NOMO-1 treated with dmso at 0.1 percent for 144 hours (cell line): ENCODE measurements at regions not wholly inside any gene's neighbourhood (a gene's known extent, or its start where the extent isn't known, plus 50 kb on each side); places are given as distances from the start of the nearest gene placed in this dataset.
"Not testable (repeated sequence)": the region's sequence is repeated elsewhere in the genome, so short reads cannot be mapped to it uniquely, and the experiment has no call there.

Source experiments
- DNase-seq: peaks from one replicate; lab custom pipeline; 2025; ENCODE audit not compliant: unreplicated experiment; lab: John Stamatoyannopoulos, UW

DNA sequence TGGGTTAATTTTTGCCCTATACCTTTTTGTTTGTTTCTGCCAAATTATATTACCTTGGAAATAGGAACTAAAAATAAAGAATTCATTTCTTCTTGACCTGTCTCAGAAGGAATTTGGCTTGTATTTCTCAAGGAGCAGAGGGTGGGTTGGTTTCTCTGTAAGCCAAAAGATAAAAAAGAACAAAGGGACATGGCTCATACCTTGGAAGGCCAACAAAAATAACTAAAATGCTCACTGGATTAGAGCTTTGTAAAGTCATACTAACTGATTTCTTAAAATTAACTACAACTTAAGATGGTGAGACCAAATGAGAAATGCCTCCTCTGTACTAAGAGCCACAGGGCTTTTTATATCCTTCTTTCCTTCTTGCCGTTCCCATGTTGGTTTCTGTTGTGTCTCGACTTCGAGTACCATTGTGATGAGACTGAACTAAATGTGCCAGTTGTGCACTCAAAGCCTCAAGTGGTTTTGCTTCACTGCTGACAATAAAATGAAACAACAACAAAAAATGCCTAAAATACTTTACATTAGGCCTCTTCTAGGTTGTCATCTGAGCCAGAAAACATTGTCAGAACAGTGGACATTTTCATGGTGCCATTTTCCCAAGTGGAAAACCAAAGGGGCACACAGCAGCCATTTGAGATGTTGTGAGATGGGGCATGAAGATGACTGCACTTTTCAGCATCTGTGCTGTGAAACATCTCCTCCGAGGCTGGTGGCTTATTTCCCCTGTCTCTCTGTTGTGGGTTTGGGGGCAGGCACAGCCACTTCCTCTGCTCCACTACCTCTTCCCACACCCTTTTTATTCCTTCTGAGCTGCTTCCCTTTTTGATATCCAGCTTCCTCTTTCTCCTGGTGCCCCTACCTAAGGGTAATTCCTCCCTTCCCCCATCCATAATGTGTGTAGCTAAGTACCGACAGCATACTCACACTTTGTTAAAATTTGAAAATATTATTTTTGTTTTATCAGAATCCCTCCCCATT lies 51.8 kb upstream of the AGR3 start:
- peak; percentile 93 for DNase-seq

DNA sequence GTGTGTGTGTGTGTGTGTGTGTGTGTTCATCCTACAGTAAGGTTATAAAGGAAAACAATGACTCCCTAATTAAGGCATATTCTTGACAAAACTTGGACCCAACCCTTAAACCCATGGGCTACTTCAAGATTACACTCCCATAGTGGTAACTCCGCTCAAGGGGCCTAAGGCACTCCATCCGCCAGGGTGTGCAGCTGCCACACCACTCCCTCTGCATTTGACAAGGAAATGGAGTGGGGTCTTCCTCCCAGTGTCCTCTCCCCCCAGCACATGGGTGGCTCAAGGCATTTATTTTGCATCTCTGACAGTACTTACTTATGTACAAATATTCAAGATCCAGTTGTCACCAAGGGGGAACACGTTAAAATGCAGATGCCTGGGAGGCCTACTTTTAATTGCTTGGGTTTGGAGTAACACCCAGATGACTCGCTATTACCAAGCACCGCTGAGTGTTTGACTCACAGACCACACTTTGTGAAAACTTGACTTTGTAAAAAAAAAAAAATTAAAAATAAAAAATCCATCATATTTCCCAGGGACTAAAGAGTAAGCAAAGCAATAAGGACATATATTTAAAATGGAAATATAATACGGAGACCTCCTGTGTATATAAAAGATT lies 53.0 kb upstream of the AGR3 start:
- DNase-seq, result no peak

DNA sequence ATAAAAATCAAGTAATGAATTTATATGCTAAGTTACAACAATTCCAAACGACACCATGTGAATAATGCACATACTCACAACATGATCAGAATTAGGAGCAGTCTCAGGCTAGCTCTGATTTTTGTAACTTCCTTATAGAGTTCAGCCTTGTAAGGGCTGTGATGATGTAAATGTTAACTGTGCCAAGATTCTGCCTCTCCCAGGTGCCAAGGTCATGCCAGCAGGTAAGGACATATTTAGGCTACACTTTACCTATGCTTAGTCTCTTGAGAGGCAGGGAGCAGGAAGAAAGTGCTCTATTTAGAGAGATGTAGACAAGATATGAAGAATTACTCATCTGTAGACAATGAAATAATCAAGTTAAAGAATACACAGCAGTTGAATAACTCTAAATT lies 53.6 kb upstream of the AGR3 start:
- no peak for DNase-seq

DNA sequence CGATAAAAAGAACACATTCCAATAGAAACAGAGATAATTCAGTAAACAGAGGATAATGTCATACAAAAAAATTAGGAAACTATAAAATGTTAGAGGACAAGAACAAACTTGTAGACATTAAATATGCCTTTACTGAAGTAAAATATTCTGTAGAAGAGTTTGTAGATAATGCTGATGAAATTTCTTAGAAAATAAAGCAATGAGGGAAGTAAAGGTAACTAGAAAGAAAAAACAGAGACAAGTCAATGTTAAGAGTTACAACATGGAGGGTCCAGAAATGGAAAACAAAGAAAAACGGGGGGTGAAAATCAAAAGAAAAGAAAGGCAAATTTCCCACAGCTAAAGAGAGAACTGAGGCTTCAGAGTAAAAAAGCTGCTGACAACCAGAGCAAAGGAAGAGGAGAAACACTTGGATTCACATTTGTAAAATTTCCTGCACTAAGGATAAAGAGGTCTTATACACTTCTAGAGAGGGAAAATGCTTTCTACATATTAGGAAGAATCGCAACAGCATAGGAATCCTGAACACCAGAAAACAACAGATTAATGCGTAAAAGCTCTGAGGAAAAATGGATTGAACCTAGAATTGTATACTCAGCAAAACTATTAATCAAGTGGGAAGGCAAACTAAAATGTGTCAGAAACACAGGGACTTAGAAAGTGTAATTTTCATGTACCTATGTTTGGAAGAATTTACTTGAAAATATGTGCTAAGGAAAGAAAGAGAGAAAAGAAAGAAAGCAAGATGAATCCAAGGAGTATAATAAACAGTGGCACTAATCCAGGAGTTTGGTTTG lies 55.0 kb upstream of the AGR3 start:
- no peak for DNase-seq

DNA sequence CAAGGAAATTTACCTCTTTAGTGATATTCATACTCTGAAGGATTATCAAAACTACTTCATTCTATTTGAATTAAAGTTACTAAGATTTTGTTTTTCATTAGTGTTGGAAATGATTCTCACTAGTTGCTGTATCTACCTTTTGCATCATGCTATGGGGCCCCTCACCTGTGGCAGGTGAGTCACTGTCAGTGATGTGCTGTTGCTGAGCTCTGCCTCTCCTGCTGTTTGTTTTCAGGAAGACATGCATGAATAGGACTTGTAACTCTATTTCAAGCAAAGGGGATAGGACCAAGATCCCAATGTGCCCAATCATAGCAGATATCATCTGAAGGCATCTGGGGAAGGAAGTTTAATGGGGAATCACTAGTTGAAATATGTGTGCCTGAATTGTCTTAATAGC lies 57.4 kb upstream of the AGR3 start:
- DNase-seq, result no peak

DNA sequence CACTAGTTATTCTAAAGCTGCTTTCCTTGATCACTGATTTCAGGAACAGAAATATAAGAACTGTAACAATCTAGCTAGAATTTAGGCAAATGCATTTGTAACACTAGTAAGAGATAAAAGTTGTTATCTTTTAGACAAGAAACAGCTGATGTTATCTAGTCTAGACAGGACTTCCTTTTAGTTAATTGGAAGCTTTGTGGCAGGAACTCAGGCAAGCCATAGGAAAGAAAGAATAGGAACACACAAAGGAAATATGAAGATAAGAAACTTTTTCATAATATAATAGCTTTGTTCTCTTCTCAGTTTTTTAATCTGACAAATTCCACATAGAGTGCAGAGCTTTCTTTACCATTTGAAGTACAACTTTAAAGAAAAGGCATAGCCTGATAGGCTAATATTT lies 59.0 kb upstream of the AGR3 start:
- no peak for DNase-seq

DNA sequence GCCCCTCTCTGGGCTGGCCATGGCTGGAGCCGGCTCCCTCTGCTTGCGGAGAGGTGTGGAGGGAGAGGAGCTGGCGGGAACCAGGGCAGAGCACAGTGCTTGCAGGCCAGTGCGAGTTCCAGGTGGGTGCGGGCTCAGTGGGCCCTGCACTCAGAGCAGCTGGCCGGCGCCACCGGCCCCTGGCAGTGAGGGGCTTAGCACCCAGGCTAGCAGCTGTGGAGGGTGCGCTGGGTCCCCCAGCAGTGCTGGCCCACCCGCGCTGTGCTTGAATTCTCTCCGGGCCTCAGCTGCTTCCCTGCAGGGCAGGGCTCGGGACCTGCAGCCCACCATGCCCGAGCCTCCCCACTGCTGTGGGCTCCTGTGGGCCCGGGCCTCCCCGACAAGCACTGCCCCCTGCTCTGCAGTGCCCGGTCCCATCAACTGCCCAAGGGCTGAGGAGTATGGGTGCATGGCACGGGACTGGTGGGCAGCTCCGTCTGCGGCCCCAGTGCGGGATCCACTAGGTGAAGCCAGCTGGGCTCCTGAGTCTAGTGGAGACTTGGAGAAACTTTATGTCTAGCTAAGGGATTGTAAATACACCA lies 61.2 kb upstream of the AGR3 start:
- DNase-seq, result no peak

DNA sequence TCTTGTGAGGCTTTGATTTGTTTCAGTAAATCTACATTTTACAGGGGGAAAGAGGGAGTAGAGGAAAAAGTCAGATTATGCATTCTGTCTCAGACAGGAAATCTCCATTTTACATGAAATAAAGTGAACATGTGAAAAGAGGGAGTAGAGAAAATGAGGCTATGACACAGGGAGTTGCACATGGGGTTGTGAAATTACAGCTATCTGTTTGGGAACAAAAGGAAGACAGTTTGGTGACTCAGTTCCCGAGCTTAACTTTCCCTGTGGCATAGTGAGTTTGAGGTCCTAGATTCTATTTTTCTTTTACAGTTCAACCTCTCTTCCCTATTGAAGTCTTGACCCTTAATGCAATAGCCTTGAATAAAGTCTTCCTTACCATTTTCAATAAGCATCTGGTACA lies 63.2 kb upstream of the AGR3 start:
- no peak for DNase-seq

DNA sequence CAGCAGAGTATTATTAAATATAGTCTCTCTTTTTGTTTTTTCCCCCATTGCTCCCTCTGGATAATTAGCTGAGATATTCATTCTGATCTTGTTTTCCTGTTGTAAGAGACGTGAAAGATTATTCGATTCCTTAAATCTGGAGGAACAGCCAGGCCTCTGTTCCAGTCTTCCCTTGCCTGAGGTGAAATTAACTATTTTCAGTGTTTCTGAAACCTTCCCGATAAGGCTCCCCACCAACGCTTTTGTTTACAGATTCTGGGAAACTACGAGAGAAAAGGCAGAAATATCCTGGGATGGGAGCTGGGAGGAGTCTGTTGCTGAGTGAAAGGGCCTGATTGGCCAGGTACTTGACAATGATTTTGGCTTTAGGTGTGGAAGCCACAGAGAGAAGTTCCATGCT lies 63.6 kb upstream of the AGR3 start:
- DNase-seq, result no peak

DNA sequence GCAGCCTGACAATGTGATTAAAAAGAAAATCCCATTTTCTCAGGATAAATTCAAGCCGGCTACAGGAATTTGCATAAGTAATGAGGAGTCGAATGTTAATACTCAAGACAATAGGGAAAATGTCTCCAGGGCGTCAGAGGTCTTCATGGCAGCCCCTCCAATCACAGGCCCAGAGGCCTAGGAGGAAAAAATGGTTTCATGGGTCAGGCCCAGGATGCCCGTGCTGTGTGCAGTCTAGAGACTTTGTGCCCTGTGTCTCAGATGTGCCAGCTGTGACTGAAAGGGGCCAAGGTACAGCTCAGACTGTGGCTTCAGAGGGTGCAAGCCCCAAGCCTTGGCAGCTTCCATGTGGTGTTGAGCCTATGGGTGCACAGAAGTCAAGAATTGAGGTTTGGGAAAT lies 66.3 kb upstream of the AGR3 start:
- DNase-seq, result not testable (repeated sequence)

DNA sequence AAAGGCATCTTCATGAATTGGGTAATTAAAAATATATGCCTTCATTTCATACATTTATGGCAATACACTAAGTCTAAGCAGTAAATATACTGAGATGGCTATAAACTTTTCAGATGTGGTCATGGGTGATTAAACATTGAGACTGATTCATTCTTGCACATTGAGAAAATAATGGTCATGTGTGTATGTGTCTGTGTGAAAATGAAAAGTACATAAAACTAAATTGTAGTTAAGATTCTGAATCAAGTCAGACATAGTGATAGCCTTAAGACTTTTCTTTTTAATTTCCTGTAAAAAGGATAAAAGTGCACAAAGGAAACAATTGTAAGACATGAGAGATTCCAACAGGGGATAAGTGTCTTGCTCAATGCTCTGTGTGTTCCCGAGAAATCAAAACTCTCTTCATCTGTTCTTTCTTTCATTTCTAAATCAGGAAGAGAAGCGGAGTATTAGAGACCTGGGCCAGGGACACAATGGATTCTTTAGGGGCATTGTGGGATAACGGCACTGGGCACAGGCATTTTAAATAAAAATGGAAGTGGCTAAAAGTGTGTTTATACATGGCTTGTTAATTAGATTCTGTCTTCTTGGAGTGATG lies 69.8 kb upstream of the AGR3 start:
- DNase-seq, result no peak

DNA sequence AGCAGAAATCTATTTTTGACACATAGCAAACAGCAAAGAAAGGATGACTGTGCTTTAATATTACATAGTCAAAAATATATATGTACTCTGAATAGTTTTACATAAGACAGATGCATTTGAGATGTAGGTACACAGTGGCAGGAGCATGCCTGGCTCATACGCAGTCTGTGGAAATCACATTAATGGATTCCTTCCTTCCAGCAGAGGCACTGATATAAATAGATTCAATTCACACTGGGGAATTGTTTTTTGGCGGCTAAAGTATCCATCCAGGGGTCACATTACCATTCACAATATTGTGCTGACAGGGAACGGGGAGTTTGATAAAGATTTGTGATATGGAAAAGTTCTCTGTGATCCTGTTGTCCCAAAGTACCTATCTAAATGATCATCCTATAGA lies 72.5 kb upstream of the AGR3 start:
- DNase-seq, result no peak

DNA sequence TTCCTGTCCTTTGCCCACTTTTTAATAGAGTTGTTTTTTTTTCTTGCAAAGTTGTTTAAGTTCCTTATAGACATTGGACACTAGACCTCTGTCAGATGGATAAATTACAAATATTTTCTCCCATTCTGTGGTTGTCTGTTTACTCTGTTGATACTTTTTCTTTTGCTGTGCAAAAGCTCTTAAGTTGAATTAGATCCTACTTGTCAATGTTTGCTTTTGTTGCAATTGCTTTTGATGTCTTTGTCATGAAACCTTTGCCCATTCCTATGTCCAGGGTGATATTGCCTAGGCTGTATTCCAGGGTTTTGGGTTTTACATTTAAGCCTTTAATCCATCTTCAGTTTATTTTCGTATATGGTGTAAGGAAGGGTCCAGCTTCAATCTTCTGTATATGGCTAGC lies 76.9 kb upstream of the AGR3 start:
- DNase-seq, result no peak

DNA sequence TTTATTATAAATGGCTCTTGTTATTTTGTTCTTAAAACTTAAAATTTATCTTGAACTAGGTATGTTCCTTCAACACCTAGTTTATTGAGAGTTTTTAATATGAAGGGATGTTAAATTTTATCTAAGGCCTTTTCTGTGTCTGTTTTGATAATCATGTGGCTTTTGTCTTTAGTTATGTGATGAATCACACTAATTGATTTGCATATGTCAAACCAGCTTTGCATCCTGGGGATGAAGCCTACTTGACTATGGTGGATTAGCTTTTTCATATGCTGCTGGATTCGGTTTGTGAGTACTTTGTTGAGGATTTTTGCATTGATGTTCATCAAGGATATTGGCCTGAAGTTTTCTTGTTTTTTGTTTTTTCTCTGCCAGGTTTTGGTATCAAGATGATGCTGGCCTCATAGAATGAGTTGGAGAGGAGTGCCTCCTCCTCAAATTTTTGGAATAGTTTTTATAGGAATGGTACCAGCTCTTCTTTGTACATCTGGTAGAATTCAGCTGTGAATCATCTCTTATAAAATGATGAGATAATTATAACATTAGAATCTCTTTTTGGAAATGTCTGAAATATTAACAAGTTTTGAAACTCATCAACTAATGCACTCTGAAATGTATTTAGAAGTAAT lies 78.7 kb upstream of the AGR3 start:
- DNase-seq, result no peak

DNA sequence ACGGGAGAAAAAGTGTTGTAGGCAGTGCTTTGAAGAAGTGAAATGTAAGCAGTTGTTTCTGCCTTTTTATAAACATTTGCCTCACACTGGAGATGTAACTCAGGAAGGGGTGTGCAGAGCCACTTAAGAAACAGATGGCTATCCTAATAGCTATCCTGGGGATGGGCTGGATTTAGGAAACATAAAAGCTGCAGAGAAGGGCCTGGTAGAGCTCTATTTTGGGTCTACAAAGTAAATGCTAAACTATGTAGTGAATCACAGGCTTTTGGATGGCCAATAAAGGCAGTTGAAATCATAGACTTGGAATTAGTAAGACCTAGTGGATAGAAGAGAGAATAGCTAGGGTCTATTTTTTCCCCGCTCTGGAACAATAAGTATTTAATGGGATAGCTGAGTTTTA lies 79.9 kb upstream of the AGR3 start:
- no peak for DNase-seq

DNA sequence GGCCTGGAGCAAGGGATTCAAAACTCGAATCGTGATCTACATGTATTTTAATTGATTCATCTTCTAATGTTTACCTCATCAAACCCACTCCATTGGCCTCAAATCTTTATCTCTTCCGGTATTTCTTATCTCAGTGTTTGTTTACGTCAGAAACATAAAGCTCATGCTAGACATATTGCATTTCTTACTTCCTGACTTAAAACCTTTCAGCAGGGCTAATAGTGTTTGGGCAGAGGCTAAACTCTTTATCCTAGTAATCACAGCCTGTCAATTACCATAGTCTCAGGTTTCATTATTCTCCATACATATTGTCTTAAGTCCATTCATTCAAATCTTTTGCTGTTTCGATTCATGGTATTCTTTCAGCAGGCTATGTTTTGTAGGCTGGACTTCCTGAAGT lies 81.3 kb upstream of the AGR3 start:
- DNase-seq, result no peak

DNA sequence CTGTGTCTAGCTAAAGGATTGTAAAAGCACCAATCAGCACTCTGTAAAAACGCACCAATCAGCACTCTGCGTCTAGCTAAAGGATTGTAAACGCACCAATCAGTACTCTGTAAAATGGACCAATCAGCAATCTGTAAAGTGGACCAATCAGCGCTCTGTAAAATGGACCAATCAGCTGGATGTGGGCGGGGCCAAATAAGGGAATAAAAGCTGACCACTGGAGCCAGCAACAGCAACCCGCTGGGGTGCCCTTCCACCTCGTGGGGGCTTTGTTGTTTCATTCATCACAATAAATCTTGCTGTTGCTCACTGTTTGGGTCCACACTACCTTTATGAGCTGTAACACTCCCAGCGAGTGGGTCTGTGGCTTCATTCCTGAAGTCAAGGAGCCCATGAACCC lies 83.9 kb upstream of the AGR3 start:
- DNase-seq, result not testable (repeated sequence)

DNA sequence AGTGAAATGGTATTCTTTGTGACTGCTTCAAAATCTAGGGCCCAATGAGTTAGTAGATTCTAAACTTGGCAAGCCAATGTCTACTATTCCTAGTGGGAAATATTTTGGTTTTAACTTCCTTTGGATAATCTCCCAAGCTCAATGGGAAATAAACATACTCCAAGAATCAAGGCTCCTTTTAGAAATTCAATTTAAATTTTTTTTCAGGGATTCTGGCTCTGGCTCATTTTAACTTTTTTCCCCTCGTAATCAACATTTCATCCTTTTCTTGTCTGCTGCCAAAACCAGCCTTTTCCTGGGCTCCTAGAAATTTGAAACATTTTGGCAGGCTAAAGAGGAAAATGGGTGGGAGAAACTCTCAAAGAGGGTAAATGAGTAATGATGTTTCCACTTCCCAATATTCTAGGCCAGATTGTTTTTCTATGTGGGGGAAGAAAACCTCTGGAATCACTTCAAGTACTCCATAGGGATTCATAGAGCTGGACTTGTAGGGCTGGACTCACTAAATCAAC lies 85.6 kb upstream of the AGR3 start:
- DNase-seq, result no peak

DNA sequence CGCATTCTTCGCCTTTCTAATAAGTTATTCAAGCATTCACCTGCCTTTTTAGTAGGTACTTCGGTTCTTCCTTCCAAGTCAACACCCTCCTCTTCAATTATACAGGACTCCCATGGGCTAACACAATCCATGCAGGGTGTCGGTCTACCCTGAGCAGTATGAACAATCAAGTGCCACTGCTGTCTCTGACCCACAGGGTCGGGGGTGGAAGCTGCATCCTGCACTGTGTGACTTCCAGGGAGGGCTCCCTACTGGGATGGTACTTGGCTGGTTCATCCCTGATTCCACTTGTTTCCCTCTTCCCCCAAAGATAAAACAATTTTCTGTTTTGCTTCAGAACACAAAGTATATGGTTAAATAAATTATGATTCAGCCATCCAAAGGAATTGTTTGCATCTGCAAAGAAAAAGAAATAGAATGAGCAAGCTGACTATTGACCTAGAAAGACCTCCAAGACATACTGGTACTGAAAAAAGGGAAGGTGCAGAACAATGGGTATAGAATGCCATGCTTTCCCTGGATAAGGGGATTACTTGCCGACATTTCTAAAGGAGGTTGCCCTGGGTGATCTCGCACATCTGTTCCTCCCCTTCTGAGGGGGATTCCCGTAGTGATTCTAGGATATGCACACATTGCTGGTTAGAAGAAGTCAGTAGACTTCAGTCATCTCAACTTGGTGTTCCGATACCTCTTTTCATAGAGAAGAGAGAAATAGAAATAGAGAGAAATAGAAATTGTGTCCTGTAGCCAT lies 89.1 kb upstream of the AGR3 start:
- DNase-seq, result no peak

DNA sequence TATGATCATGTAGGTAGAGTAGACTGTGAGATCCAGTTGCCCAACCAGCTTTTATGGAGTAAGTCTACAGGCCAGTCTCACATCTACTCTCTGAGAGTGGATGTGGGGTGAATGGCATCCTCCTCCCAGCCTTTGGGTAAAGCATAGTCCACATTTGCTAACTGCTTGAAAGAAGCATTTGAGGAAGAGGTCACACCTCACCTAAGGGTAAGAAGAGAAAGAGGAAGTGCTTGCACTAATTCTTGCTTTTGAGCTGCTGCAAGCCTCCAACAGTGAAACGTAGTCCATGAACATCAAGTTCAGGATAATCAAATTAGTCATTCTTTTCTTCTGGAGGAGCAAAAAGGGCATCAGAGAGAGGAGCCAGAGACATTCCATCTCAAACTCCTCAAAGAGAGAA lies 93.9 kb upstream of the AGR3 start:
- peak; percentile 81 for DNase-seq
